WTC11 (cell line): ENCODE measurements at regions not wholly inside any gene's neighbourhood (a gene's known extent, or its start where the extent isn't known, plus 50 kb on each side); places are given as distances from the start of the nearest gene placed in this dataset.
A peak's percentile ranks its signal among the peaks of the same experiment; 100 is the strongest.

Source experiments
- AFF4 ChIP-seq: sonication (generic); formaldehyde crosslinking; IDR thresholded peaks from 2 replicates; pipeline ENCODE4 v1.8.1; 2023; ENCODE audit warnings: mild to moderate bottlenecking, missing genetic modification reagents, borderline replicate concordance
- CTCF ChIP-seq: fragments of 200-600 bp; IDR thresholded peaks from 2 replicates; pipeline ENCODE4 v1.8.0; 2022; ENCODE audit warnings: antibody characterized with exemption
- ESRRA ChIP-seq: sonication (generic); formaldehyde crosslinking; IDR thresholded peaks from 2 replicates; pipeline ENCODE4 v1.8.1; 2022; ENCODE audit warnings: mild to moderate bottlenecking, missing genetic modification reagents, borderline replicate concordance
- IRF2 ChIP-seq: sonication (generic); formaldehyde crosslinking; IDR thresholded peaks from 2 replicates; pipeline ENCODE4 v1.8.0; 2022; ENCODE audit warnings: low read depth, missing genetic modification reagents, borderline replicate concordance
- MAX ChIP-seq: sonication (generic); formaldehyde crosslinking; IDR thresholded peaks from 2 replicates; pipeline ENCODE4 v1.8.0; 2022; ENCODE audit warnings: mild to moderate bottlenecking, missing genetic modification reagents
- MXD4 ChIP-seq: fragments of 250-450 bp; sonication (Bioruptor Pico); IDR thresholded peaks from 2 replicates; pipeline ENCODE4 v1.8.0; 2021; ENCODE audit warnings: mild to moderate bottlenecking, moderate library complexity, borderline replicate concordance
- TCF7 ChIP-seq: sonication (generic); formaldehyde crosslinking; IDR thresholded peaks from 2 replicates; pipeline ENCODE4 v1.8.0; 2022; ENCODE audit warnings: mild to moderate bottlenecking, low read depth, missing genetic modification reagents, moderate library complexity
- TP53 ChIP-seq: sonication (generic); formaldehyde crosslinking; IDR thresholded peaks from 2 replicates; pipeline ENCODE4 v1.8.1; 2023; ENCODE audit warnings: mild to moderate bottlenecking, missing genetic modification reagents
- ZBTB21 ChIP-seq: sonication (generic); formaldehyde crosslinking; IDR thresholded peaks from 2 replicates; pipeline ENCODE4 v1.8.1; 2023; ENCODE audit warnings: mild to moderate bottlenecking, missing genetic modification reagents, borderline replicate concordance

DNA sequence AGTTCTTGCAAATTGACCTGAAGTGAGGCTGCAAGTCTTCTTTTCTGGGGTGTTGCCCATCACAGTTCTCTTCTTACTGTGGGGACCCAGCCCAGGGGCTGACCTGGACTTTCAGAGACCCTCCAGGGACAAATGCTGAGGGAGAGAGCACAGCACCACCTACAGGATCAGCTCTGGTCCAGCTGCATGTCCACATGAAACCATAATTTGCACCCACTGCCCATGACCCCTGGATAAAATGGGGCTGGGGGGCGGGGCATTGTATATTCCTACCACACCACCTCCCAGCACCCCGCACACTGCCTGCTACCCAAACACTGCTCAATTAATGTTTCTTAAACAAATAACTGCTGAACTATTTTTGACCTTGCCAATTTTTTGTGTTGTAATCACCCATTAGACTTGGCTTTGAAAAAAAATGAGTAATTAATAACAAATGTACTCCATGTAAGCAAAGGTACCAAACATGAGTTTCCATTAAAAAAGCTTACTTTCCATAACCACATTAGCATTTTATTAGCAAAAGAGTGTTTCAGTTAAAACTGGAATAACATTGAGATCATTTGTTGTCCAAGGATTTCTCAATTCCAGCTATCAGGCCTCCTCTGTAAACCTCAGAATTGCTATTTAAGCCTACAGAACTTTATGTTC, 168.0 kb upstream of the RAB4A start:
- TF ChIP-seq ZBTB21 (CRISPR knock-in tag) (no peak), ESRRA (CRISPR knock-in tag) (no peak), MAX (CRISPR knock-in tag) (no peak), CTCF (0 out of 2 replicates have a peak, but pooled peaks have one; percentile 28), IRF2 (CRISPR knock-in tag) (no peak), TCF7 (no peak), AFF4 (CRISPR knock-in tag) (no peak), MXD4 (CRISPR knock-in tag) (no peak), TP53 (no peak)
